Mesodermal cell (in vitro differentiated cells): ENCODE measurements at regions not wholly inside any gene's neighbourhood (a gene's known extent, or its start where the extent isn't known, plus 50 kb on each side); places are given as distances from the start of the nearest gene placed in this dataset.

Experiments
- H3K27ac ChIP-seq: 2 replicates; pipeline ENCODE4 v1.7.0; 2013; ENCODE audit warnings: mild to moderate bottlenecking, low read depth, low read length, moderate library complexity; ENCODE audit not compliant: severe bottlenecking
- H3K36me3 ChIP-seq: 2 replicates; pipeline ENCODE4 v1.7.1; 2013; ENCODE audit warnings: mild to moderate bottlenecking, low read length, moderate library complexity; ENCODE audit not compliant: control insufficient read depth, insufficient read depth
- H3K4me1 ChIP-seq: one replicate; pipeline ENCODE4 v1.7.1; 2013; ENCODE audit warnings: mild to moderate bottlenecking, low read length; ENCODE audit not compliant: insufficient read depth, control insufficient read depth, poor library complexity, severe bottlenecking
- H3K4me3 ChIP-seq: 2 replicates; pipeline ENCODE4 v1.7.0; 2013; ENCODE audit warnings: low read length, control low read depth, mild to moderate bottlenecking; ENCODE audit not compliant: insufficient read depth, poor library complexity, severe bottlenecking; ENCODE audit errors: extremely low read depth
- H3K9me3 ChIP-seq: 2 replicates; pipeline ENCODE4 v1.7.1; 2013; ENCODE audit warnings: mild to moderate bottlenecking, low read length, moderate library complexity; ENCODE audit not compliant: control insufficient read depth
- WGBS, 2 experiments: methylation state at CpG; one replicate each; pipeline ENCODE4 v1.1.5; 2013; ENCODE audit warnings: missing lambda C conversion rate in 2 of 2; ENCODE audit not compliant: insufficient coverage in 2 of 2; 5-methylcytosine and 5-hydroxymethylcytosine counted together

DNA sequence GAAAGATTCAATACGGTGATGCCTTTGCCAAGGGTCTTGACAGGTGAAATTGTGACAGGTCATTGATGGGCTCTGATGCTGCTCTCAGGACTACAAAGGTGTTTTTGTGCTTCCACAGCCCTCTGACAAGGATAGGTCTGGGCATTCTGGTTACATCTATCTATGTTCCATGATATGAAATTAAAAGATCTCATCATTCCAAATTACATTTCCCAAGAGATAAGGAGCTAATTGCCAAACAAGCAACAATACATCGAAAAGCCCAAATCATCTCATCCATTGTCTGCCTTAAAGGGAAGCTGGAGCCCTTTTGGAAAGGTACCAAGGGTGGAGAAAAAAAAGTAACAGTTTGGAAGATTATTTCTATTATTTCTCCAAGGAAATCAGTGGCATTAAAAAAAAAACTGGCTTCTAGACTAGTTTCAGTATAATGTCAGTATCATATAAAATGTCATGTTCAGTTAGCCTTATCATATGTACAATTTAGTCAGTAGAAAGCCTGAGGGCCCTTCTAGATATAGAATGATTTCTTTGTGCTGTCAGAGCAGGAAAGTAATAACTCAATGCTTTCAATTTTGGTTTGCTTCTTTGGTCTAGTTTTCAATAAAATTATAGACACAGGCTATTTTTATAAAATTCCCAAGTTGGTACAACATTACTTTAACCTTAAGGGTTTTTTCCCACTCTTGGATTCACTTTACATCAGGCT, 224.5 kb upstream of the GPRIN3 start:
- H3K27ac ChIP-seq, result no peak overlapping the region

DNA sequence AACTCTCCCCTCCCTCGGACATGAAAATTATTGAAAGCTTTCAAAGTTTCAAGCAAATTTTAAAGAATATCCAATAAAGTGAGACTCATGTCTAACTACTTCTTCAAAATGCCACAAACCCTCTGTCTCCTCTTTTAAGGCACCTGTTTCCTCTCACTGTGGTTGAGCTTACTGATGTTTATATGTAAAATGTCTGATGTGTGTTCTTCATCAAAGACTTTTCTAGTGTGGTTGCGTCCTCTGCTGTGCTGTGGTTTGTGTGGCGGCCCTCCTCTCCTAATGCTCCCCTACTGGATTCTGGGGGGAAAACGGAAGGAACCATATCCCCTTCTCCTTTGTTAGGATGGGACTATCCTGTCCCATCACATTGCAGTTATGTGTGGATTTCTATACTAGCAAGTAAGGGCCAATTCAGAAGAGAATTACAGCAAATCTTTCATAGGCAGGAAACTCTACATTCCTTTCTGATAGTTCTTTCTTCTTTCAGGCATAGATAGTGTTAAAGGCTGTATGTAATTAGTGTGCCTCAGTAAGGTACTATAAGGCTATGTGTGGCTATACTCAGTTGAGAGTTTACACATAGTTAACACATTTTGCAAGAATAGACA, 221.0 kb upstream of the GPRIN3 start:
- H3K4me3 ChIP-seq, result no peak overlapping the region
- H3K9me3 ChIP-seq, result no peaks in the 10 kb centered on the region
- no peaks in the 10 kb centered on the region for H3K36me3 ChIP-seq
- H3K27ac ChIP-seq, result no peak overlapping the region
- no peaks in the 10 kb centered on the region for H3K4me1 ChIP-seq
- 100% methylated on average over 1 of the region's 4 CpGs; no CpG with 5 or more reads in 1 of the 2 experiments for WGBS, 2 experiments

More for the DNA sequence above, 224.5 kb upstream of the GPRIN3 start:
- Histone ChIP-seq H3K9me3 (no peaks in the 10 kb centered on the region), H3K36me3 (no peaks in the 10 kb centered on the region), H3K4me1 (no peaks in the 10 kb centered on the region), H3K4me3 (no peak overlapping the region)
- 89 to 100% methylated on average over 1 of the region's 2 CpGs for WGBS, 2 experiments

DNA sequence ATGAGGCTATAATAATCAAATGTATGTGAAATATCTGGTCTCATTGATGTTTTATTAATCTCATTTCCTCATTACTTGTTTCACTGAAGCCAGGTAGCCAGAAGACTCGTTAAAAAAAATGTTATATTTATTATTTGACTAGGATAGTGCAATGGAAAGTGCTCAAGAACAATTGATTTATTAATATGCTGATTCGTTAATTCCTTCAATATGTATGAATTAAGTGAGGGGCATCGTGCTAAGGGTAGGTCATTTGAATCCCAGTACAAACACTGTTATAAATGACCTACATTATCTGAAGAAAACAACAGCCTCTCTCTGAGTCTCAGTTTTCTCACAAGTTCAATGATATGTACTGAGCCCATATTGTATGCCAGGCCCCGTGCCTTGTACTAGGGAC, 214.2 kb upstream of the GPRIN3 start:
- no peak overlapping the region for H3K27ac ChIP-seq
- H3K4me1 ChIP-seq, result no peaks in the 10 kb centered on the region
- H3K9me3 ChIP-seq, result no peaks in the 10 kb centered on the region
- 100% methylated on average over 1 of the region's 4 CpGs for WGBS, 2 experiments
- no peaks in the 10 kb centered on the region for H3K36me3 ChIP-seq
- no peak overlapping the region for H3K4me3 ChIP-seq

DNA sequence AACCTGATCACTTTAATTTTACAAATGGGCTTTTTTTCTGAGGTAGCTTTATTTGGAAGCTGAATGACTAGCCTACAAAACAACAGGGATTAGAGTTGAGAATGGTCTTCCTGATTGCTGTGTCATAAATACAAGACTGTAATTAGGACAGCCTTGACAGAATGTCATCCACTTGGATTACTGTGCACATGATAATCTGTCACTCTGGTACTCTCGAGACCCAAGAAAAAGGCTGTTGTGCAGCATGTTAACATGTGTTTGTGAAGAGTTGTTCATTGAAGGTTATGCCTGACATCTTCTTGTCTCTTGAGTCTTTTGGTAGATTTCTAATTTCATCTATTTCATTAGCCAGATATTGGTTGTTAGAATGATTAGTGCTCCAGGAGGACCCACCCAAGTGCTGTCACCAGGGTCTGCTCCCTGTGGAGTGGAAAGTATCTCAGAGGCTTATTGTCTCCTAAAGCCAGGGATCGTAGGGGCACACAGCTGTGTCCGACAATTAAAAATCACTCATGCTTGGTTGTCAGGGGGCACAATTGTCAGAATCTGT, 212.2 kb upstream of the GPRIN3 start:
- Histone ChIP-seq H3K36me3 (no peaks in the 10 kb centered on the region), H3K4me1 (no peaks in the 10 kb centered on the region), H3K4me3 (no peak overlapping the region), H3K9me3 (no peaks in the 10 kb centered on the region), H3K27ac (no peak overlapping the region)
- 92% methylated on average over 3 of the region's 3 CpGs for WGBS, 2 experiments

DNA sequence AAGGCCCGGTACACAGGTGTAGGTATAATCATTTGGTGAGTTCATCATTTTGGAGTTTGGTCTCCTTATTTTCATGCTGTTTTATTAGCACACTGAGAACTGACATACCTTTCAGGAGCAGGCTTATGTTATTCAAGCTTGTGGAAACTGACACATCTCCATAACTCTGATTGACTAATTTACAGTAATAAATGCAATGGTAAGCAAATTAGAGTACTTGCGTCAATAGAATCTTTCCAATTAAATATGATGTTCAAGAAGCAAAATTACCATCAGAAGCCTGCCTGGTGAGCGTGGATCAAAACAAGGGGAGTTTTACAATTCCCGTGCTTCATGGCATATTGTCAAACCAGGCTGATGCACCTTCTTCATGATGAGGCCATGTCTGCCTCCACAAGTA, 210.7 kb upstream of the GPRIN3 start:
- H3K36me3 ChIP-seq, result no peaks in the 10 kb centered on the region
- H3K27ac ChIP-seq, result no peak overlapping the region
- 79 to 82% methylated on average over 2 to 3 of the region's 4 CpGs for WGBS, 2 experiments
- H3K4me1 ChIP-seq, result no peaks in the 10 kb centered on the region
- H3K9me3 ChIP-seq, result no peaks in the 10 kb centered on the region
- no peak overlapping the region for H3K4me3 ChIP-seq

DNA sequence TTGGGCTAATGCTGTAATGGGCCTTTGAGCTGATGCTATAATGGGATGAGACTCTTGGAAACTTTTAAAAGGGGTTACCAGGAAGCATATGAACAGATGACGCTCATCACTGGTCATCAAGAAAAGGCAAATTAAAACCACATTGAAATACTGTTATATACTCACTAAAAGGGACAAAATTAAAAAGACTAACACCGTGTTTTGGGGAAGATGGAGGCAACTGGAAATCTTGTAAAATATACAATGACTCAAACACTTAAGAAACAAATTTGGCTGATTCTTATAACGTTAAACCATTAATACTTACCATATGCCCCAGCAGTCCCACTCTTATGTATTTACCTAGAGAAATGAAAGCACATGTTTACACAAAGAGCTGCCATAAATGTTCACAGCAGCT, 207.2 kb upstream of the GPRIN3 start:
- Histone ChIP-seq H3K9me3 (no peaks in the 10 kb centered on the region), H3K4me3 (no peak overlapping the region), H3K4me1 (no peaks in the 10 kb centered on the region), H3K27ac (no peak overlapping the region), H3K36me3 (no peaks in the 10 kb centered on the region)
- WGBS, 2 experiments, result 94% methylated on average over 2 of the region's 3 CpGs; no CpG with 5 or more reads in 1 of the 2 experiments

DNA sequence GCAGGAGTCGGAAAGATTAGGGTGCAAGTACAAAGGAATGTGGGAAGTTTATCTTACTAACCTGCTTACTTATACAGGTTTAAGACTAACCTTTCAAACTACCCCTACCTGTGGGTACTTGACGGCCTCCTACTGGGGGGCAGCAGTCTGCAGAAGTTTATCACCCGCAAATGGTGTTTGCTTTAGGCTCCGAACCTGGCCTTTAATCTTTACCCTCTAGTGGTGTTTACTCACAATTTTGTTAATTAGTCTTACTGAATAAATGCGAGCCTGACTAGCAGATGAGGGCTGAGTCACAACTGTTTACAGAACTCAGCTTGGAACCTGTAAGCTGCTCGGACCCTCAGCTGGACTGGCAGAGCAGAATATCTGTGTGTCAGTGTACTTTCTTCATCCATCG, 204.2 kb upstream of the GPRIN3 start:
- 52% methylated on average over 3 of the region's 7 CpGs for WGBS, 2 experiments

DNA sequence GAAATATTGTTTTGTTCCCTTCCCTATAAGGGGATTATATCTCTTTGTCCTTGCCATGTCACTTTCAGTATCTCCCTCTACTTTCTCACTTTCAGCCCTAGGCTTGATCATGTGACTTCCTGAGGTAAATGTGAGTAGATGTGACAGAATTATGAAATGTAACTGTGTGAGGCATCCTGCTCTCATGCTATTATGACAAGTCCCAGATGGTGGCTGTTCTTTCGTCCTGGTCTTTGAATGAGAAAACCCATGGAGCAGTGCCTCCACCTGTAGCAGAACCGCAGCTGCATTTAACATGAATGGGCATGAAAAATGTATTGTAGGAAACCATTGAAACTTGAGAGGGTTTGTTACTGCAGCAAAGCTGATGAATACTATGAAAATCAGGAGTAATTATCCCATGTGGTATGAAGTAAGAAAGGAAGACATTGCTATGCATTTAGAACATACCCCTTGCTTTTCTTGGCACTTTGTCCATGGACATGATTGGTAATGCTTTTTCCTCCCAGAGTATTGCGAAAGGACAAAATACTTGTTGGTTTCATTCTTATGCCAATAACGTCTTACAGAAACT, 202.2 kb upstream of the GPRIN3 start:
- WGBS, 2 experiments, result 96 to 100% methylated on average over 2 of the region's 4 CpGs
- no peaks in the 10 kb centered on the region for H3K4me1 ChIP-seq
- H3K9me3 ChIP-seq, result peaks cover 7% of the 10 kb centered on the region
- no peak overlapping the region for H3K4me3 ChIP-seq
- H3K36me3 ChIP-seq, result no peaks in the 10 kb centered on the region
- H3K27ac ChIP-seq, result no peak overlapping the region

More for the DNA sequence above, 204.2 kb upstream of the GPRIN3 start:
- peaks cover 7% of the 10 kb centered on the region for H3K9me3 ChIP-seq
- no peak overlapping the region for H3K4me3 ChIP-seq
- no peaks in the 10 kb centered on the region for H3K4me1 ChIP-seq
- no peak overlapping the region for H3K27ac ChIP-seq
- H3K36me3 ChIP-seq, result no peaks in the 10 kb centered on the region

DNA sequence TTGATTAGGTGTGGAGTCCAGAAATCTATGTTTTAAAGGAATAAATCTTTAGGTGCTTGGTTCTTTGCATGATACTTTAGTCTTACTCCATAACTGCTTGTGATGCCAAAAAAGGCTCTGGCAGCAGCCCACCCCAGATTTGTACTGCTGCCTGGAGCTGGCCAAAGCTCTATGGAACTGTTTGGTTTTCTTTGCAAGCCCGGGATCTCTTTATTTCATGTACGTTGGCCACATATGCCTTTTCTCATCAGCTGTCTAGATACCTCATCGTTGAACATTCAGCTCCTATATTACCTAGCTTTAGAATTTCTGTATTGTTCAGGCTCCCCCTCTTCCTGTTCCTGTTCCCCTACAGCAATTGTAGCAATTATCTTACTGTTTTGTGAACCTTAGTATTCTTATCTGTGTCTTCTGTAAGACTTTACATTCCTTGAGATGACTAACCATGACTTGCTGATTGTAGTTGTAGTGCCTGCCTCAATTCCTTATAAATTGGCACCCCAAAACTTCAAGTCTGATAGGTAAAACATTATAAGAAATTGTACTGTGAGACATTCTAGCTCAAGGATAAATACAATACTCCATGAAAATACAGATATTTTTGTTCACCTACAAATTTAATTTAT, 199.4 kb upstream of the GPRIN3 start:
- WGBS, 2 experiments, result 92 to 100% methylated on average over 3 of the region's 3 CpGs
- peaks cover 7% of the 10 kb centered on the region for H3K9me3 ChIP-seq
- H3K4me3 ChIP-seq, result no peak overlapping the region
- H3K36me3 ChIP-seq, result no peaks in the 10 kb centered on the region
- no peak overlapping the region for H3K27ac ChIP-seq
- H3K4me1 ChIP-seq, result no peaks in the 10 kb centered on the region

DNA sequence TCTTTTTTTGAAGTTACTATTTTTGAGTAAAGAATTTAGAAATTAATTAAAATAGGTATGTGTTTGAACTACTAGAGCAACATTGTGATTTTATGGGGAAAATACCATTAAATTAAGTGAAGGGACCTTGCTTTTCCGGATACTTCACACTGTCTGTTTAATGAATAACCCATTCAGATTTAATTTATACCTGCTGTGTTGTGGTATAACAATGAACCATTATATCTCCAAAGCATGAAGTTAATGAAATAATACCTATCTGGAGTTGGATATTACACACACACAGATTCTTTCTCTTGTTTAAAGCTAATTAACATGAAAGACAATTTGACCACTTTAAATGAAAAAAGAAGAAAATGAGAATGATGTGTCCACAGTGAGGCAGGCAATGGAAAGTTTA, 195.0 kb upstream of the GPRIN3 start:
- Histone ChIP-seq H3K4me1 (no peaks in the 10 kb centered on the region), H3K4me3 (no peak overlapping the region), H3K36me3 (no peaks in the 10 kb centered on the region), H3K9me3 (no peaks in the 10 kb centered on the region), H3K27ac (no peak overlapping the region)
- WGBS, 2 experiments, result no CpG with 5 or more reads among the region's 1 CpG
